Fibroblast of lung (primary cell): ENCODE measurements at regions not wholly inside any gene's neighbourhood (a gene's known extent, or its start where the extent isn't known, plus 50 kb on each side); places are given as distances from the start of the nearest gene placed in this dataset.

ENCODE experiments used
- DNase-seq, 2 donors: peaks; one replicate each; pipeline versions ENCODE4 v3.0.0 to v3.0.0-alpha.2; 2010; ENCODE audit warnings: low read depth in 2 of 2
- H2AFZ ChIP-seq: 2 replicates; pipeline ENCODE4 v1.5.1; 2012; ENCODE audit warnings: low read length, control low read depth, inconsistent platforms
- H3K27ac ChIP-seq: 2 replicates; pipeline ENCODE4 v1.5.1; 2011; ENCODE audit warnings: low read length, control low read depth; ENCODE audit not compliant: insufficient read depth
- H3K27me3 ChIP-seq: 2 replicates; pipeline ENCODE4 v1.5.1; 2011; ENCODE audit warnings: mild to moderate bottlenecking, low read length; ENCODE audit not compliant: control insufficient read depth, insufficient read depth
- H3K36me3 ChIP-seq: 2 replicates; pipeline ENCODE4 v1.5.1; 2011; ENCODE audit warnings: low read length; ENCODE audit not compliant: control insufficient read depth, insufficient read depth
- H3K4me1 ChIP-seq: 2 replicates; pipeline ENCODE4 v1.5.1; 2011; ENCODE audit warnings: low read length; ENCODE audit not compliant: control insufficient read depth, insufficient read depth; ENCODE audit errors: extremely low read depth
- H3K4me2 ChIP-seq: 2 replicates; pipeline ENCODE4 v1.5.1; 2011; ENCODE audit warnings: low read length, control low read depth; ENCODE audit not compliant: insufficient read depth; ENCODE audit errors: extremely low read depth
- H3K4me3 ChIP-seq, 4 experiments: fragments of 200-600 bp in 1 of 4; sonication (generic) in 1 of 4; replicated peaks in 1 of 4; 2 replicates each; pipeline ENCODE4 v1.5.1; 2011 to 2016; ENCODE audit warnings: low read length in 4 of 4, low read depth in 3 of 4, mild to moderate bottlenecking in 3 of 4, control low read depth in 2 of 4, inconsistent platforms in 1 of 4, mixed read lengths in 1 of 4; ENCODE audit not compliant: insufficient read depth in 1 of 4; ENCODE audit errors: control extremely low read depth in 1 of 4
- H3K79me2 ChIP-seq: 2 replicates; pipeline ENCODE4 v1.5.1; 2012; ENCODE audit warnings: mild to moderate bottlenecking, low read length, inconsistent platforms; ENCODE audit not compliant: control insufficient read depth, insufficient read depth
- H3K9ac ChIP-seq: 2 replicates; pipeline ENCODE4 v1.5.1; 2011; ENCODE audit warnings: mild to moderate bottlenecking, low read length, control low read depth; ENCODE audit not compliant: insufficient read depth
- H3K9me3 ChIP-seq: 2 replicates; pipeline ENCODE4 v1.5.1; 2012; ENCODE audit warnings: low read depth, low read length; ENCODE audit not compliant: control insufficient read depth, insufficient read depth
- H4K20me1 ChIP-seq: 2 replicates; pipeline ENCODE4 v1.5.1; 2011; ENCODE audit warnings: low read length; ENCODE audit not compliant: control insufficient read depth, insufficient read depth; ENCODE audit errors: extremely low read depth
- EZH2 ChIP-seq: IDR thresholded peaks from 2 replicates; pipeline ENCODE4 v1.5.1; 2012; ENCODE audit warnings: low read length, control low read depth, mild to moderate bottlenecking; ENCODE audit errors: missing control alignments
- TF ChIP-seq, protein P1 (sequence below), 2 donors: IDR thresholded peaks in 1 of 2; conservative IDR thresholded peaks in 1 of 2; 1 replicate in 1 of 2; 2 replicates in 1 of 2; pipeline ENCODE4 v1.5.1; 2011 to 2012; ENCODE audit warnings: low read length in 2 of 2, control low read depth in 1 of 2, inconsistent platforms in 1 of 2, low read depth in 1 of 2, mild to moderate bottlenecking in 1 of 2

DNA sequence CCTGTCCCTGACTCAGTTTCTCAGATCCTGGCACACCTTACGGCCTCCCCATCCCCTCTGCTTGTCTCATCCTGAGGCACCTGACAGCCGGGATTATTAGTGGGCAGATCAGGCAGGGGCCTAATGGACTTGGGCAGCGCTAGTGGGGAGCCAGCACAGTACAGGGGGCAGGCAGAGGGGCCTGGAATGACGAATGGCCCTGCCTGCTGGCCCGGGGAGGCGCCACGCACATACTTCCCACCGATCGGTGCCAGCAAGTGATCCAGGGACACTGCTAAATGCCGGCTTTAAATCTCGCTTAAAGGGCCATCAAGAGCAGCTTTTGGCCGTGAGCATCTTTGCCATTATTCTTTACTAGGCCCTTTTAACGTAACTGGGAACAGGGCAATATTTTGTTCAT is 188.4 kb downstream of the DHX35 start:
- H3K4me1 ChIP-seq: no peaks in the 10 kb centered on the region
- no peak overlapping the region for H3K27ac ChIP-seq
- H3K36me3 ChIP-seq: no peaks in the 10 kb centered on the region
- H3K27me3 ChIP-seq: no peaks in the 10 kb centered on the region
- H2AFZ ChIP-seq: no peak overlapping the region
- no peaks in the 10 kb centered on the region for H4K20me1 ChIP-seq
- no peaks in the 10 kb centered on the region for H3K79me2 ChIP-seq
- H3K4me2 ChIP-seq: no peak overlapping the region
- no peaks in the 10 kb centered on the region for H3K9me3 ChIP-seq
- H3K9ac ChIP-seq: no peak overlapping the region
- DNase-seq: no peak
- no peak for TF ChIP-seq EZH2
- TF ChIP-seq, protein P1, sequence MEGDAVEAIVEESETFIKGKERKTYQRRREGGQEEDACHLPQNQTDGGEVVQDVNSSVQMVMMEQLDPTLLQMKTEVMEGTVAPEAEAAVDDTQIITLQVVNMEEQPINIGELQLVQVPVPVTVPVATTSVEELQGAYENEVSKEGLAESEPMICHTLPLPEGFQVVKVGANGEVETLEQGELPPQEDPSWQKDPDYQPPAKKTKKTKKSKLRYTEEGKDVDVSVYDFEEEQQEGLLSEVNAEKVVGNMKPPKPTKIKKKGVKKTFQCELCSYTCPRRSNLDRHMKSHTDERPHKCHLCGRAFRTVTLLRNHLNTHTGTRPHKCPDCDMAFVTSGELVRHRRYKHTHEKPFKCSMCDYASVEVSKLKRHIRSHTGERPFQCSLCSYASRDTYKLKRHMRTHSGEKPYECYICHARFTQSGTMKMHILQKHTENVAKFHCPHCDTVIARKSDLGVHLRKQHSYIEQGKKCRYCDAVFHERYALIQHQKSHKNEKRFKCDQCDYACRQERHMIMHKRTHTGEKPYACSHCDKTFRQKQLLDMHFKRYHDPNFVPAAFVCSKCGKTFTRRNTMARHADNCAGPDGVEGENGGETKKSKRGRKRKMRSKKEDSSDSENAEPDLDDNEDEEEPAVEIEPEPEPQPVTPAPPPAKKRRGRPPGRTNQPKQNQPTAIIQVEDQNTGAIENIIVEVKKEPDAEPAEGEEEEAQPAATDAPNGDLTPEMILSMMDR (conservative IDR thresholded peaks at IDR 0.05 in 1 of 2, IDR thresholded peaks at IDR 0.05 in 1 of 2; ENCODE audit: low read depth in 1 of 2, low read length in 2 of 2): no peak
- H3K4me3 ChIP-seq: no peak overlapping the region

DNA sequence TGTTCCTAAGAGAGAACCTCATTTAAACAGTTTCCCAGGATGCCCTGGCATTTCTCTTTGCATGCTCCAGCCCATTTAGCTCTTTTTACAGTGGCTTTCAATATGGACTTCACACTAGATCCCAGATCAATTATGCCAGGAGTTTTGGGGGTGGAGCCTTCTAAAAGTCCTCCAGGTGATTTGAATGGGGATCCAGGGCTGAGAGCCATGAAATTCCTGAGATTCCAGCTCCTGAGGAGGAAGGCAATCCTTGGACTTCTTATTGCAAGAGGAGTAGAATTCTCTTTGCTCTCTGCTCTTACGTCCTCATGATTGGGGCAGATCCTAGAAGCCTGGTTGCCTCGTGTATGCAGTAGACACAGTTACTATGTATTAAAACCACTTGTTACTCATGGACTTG is 184.2 kb downstream of the DHX35 start:
- H2AFZ ChIP-seq: no peak overlapping the region
- no peak overlapping the region for H3K4me2 ChIP-seq
- H3K27me3 ChIP-seq: no peaks in the 10 kb centered on the region
- H3K4me1 ChIP-seq: no peaks in the 10 kb centered on the region
- DNase-seq: no peak
- no peak overlapping the region for H3K27ac ChIP-seq
- no peak overlapping the region for H3K9ac ChIP-seq
- no peaks in the 10 kb centered on the region for H3K36me3 ChIP-seq
- H3K9me3 ChIP-seq: no peaks in the 10 kb centered on the region
- H3K4me3 ChIP-seq: no peak overlapping the region
- H4K20me1 ChIP-seq: no peaks in the 10 kb centered on the region
- H3K79me2 ChIP-seq: no peaks in the 10 kb centered on the region
- no peak for TF ChIP-seq EZH2
- TF ChIP-seq, protein P1 (conservative IDR thresholded peaks at IDR 0.05 in 1 of 2, IDR thresholded peaks at IDR 0.05 in 1 of 2; ENCODE audit: low read depth in 1 of 2, low read length in 2 of 2): no peak

DNA sequence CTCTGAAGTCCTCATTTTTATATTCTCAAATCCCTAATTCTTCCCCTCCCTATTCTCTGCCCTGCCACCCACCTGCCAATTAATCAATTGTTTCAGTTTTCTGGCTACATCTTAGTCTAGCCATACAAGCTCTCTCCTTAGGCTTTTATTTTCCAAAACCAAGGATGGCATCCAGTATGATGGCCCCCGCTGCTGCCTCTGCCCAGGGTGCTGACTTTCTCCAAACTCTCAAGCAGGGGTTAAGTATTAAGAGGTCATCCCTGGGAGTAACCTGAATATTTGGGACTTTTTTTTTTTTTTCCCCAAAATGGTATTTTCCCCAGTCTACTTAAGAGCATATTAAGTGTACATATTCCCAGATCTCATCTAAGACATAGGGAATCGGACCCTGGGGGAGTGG is 183.8 kb downstream of the DHX35 start:
- Histone ChIP-seq H3K4me2 (no peak overlapping the region), H3K27me3 (no peaks in the 10 kb centered on the region), H4K20me1 (no peaks in the 10 kb centered on the region), H3K4me3 (no peak overlapping the region), H3K79me2 (no peaks in the 10 kb centered on the region), H3K9me3 (no peaks in the 10 kb centered on the region), H3K27ac (no peak overlapping the region), H3K4me1 (no peaks in the 10 kb centered on the region), H2AFZ (no peak overlapping the region), H3K36me3 (no peaks in the 10 kb centered on the region), H3K9ac (no peak overlapping the region)
- DNase-seq: no peak
- TF ChIP-seq, protein P1 (conservative IDR thresholded peaks at IDR 0.05 in 1 of 2, IDR thresholded peaks at IDR 0.05 in 1 of 2; ENCODE audit: low read depth in 1 of 2, low read length in 2 of 2): no peak
- no peak for TF ChIP-seq EZH2
